H9 (cell line): ENCODE measurements at regions not wholly inside any gene's neighbourhood (a gene's known extent, or its start where the extent isn't known, plus 50 kb on each side); places are given as distances from the start of the nearest gene placed in this dataset.

Source experiments
- DNase-seq: peaks from one replicate; pipeline ENCODE4 v3.0.0-alpha.2; 2017
- H2AFZ ChIP-seq: one replicate; pipeline ENCODE4 v1.6.1; 2013; ENCODE audit warnings: mild to moderate bottlenecking, low read length, control low read depth, moderate library complexity
- H2AK5ac ChIP-seq: 2 replicates; pipeline ENCODE4 v1.6.1; 2013; ENCODE audit warnings: low read length, control low read depth, mixed read lengths; ENCODE audit not compliant: insufficient read length
- H2BK120ac ChIP-seq: one replicate; pipeline ENCODE4 v1.6.1; 2013; ENCODE audit warnings: low read depth, mild to moderate bottlenecking, low read length, control low read depth, inconsistent platforms; ENCODE audit not compliant: poor library complexity, severe bottlenecking
- H2BK12ac ChIP-seq: 2 replicates; pipeline ENCODE4 v1.6.1; 2013; ENCODE audit warnings: low read length, control low read depth, mixed read lengths, low read depth; ENCODE audit not compliant: insufficient read length
- H2BK15ac ChIP-seq: 2 replicates; pipeline ENCODE4 v1.6.1; 2013; ENCODE audit warnings: low read depth, low read length, control low read depth
- H2BK20ac ChIP-seq: one replicate; pipeline ENCODE4 v1.6.1; 2013; ENCODE audit warnings: low read depth, mild to moderate bottlenecking, low read length, control low read depth, inconsistent platforms; ENCODE audit not compliant: poor library complexity, severe bottlenecking
- H2BK5ac ChIP-seq: 2 replicates; pipeline ENCODE4 v1.6.1; 2013; ENCODE audit warnings: low read length, control low read depth, mixed read lengths; ENCODE audit not compliant: insufficient read length
- H3K14ac ChIP-seq: 2 replicates; pipeline ENCODE4 v1.6.1; 2013; ENCODE audit warnings: low read length, control low read depth; ENCODE audit not compliant: insufficient read depth
- H3K18ac ChIP-seq: 2 replicates; pipeline ENCODE4 v1.6.1; 2013; ENCODE audit warnings: low read depth, mild to moderate bottlenecking, mixed read lengths, low read length, control low read depth; ENCODE audit not compliant: insufficient read length
- H3K23ac ChIP-seq: 2 replicates; pipeline ENCODE4 v1.6.1; 2013; ENCODE audit warnings: low read length, control low read depth, mixed read lengths, low read depth; ENCODE audit not compliant: insufficient read length
- H3K23me2 ChIP-seq: 2 replicates; pipeline ENCODE4 v1.6.1; 2013; ENCODE audit warnings: low read depth, mild to moderate bottlenecking, mixed read lengths, low read length, control low read depth; ENCODE audit not compliant: insufficient read length, poor library complexity, severe bottlenecking
- H3K27ac ChIP-seq: 2 replicates; pipeline ENCODE4 v1.5.1; 2013; ENCODE audit warnings: low read length, control low read depth, mixed read lengths, low read depth; ENCODE audit not compliant: insufficient read length
- H3K27me3 ChIP-seq: 2 replicates; pipeline ENCODE4 v1.6.1; 2013; ENCODE audit warnings: low read length, control low read depth, inconsistent platforms; ENCODE audit not compliant: insufficient read depth
- H3K4ac ChIP-seq: 2 replicates; pipeline ENCODE4 v1.6.1; 2013; ENCODE audit warnings: low read depth, mild to moderate bottlenecking, control low read depth, inconsistent platforms, low read length, moderate library complexity
- H3K4me1 ChIP-seq: 2 replicates; pipeline ENCODE4 v1.6.1; 2013; ENCODE audit warnings: low read length, control low read depth, inconsistent platforms; ENCODE audit not compliant: insufficient read depth
- H3K4me2 ChIP-seq: 2 replicates; pipeline ENCODE4 v1.6.1; 2013; ENCODE audit warnings: low read length, control low read depth, mixed read lengths; ENCODE audit not compliant: insufficient read length, insufficient read depth
- H3K56ac ChIP-seq: 2 replicates; pipeline ENCODE4 v1.6.1; 2013; ENCODE audit warnings: low read depth, mild to moderate bottlenecking, mixed read lengths, low read length, control low read depth; ENCODE audit not compliant: insufficient read length
- H3K79me1 ChIP-seq: 2 replicates; pipeline ENCODE4 v1.6.1; 2013; ENCODE audit warnings: low read depth, mild to moderate bottlenecking, moderate library complexity, low read length, control low read depth, inconsistent platforms; ENCODE audit not compliant: insufficient read depth, poor library complexity, severe bottlenecking
- H3K79me2 ChIP-seq: 2 replicates; pipeline ENCODE4 v1.6.1; 2013; ENCODE audit warnings: low read length, control low read depth, inconsistent platforms; ENCODE audit not compliant: insufficient read depth
- H3K9ac ChIP-seq: 2 replicates; pipeline ENCODE4 v1.6.1; 2013; ENCODE audit warnings: low read length, control low read depth, mixed read lengths; ENCODE audit not compliant: insufficient read length; ENCODE audit errors: extremely low read depth
- H3K9me3 ChIP-seq: one replicate; pipeline ENCODE4 v1.6.1; 2013; ENCODE audit warnings: low read depth, low read length, inconsistent platforms; ENCODE audit not compliant: control insufficient read depth
- H3T11ph ChIP-seq: one replicate; pipeline ENCODE4 v1.6.1; 2013; ENCODE audit warnings: mild to moderate bottlenecking, low read length, control low read depth, inconsistent platforms
- H4K20me1 ChIP-seq: one replicate; pipeline ENCODE4 v1.6.1; 2013; ENCODE audit not compliant: control insufficient read depth, insufficient read length, insufficient read depth
- H4K5ac ChIP-seq: 2 replicates; pipeline ENCODE4 v1.6.1; 2013; ENCODE audit warnings: low read depth, mild to moderate bottlenecking, mixed read lengths, low read length, control low read depth; ENCODE audit not compliant: insufficient read length
- H4K8ac ChIP-seq: replicated peaks from 2 replicates; pipeline ENCODE4 v1.6.1; 2013; ENCODE audit warnings: low read length, control low read depth, mixed read lengths, low read depth; ENCODE audit not compliant: insufficient read length
- H4K91ac ChIP-seq: 2 replicates; pipeline ENCODE4 v1.6.1; 2013; ENCODE audit warnings: low read depth, mild to moderate bottlenecking, moderate library complexity, mixed read lengths, low read length, control low read depth; ENCODE audit not compliant: insufficient read length
- H3K27ac Mint-ChIP-seq, 3 experiments: 2 replicates in 2 of 3; 3 replicates in 1 of 3; pipeline ENCODE4 v1.8.0; 2020 to 2021; ENCODE audit warnings: mixed read lengths in 3 of 3, mild to moderate bottlenecking in 1 of 3, moderate library complexity in 1 of 3
- H3K27me3 Mint-ChIP-seq: 2 replicates; pipeline ENCODE4 v1.8.0; 2021; ENCODE audit warnings: low read depth, mild to moderate bottlenecking, moderate library complexity, mixed read lengths
- H3K36me3 Mint-ChIP-seq, 3 experiments: 2 replicates in 2 of 3; 3 replicates in 1 of 3; pipeline ENCODE4 v1.8.0; 2020 to 2021; ENCODE audit warnings: low read depth in 3 of 3, mixed read lengths in 3 of 3; ENCODE audit not compliant: insufficient read depth in 1 of 3
- H3K4me1 Mint-ChIP-seq, 2 experiments: 2 replicates each; pipeline ENCODE4 v1.8.0; 2020; ENCODE audit warnings: mixed read lengths in 2 of 2
- H3K4me3 Mint-ChIP-seq, 2 experiments: 2 replicates in 1 of 2; 3 replicates in 1 of 2; pipeline ENCODE4 v1.8.0; 2020 to 2021; ENCODE audit warnings: mild to moderate bottlenecking in 2 of 2, mixed read lengths in 2 of 2, moderate library complexity in 1 of 2
- H3K9me3 Mint-ChIP-seq, 2 experiments: 2 replicates in 1 of 2; 3 replicates in 1 of 2; pipeline ENCODE4 v1.8.0; 2020; ENCODE audit warnings: mild to moderate bottlenecking in 2 of 2, mixed read lengths in 2 of 2, moderate library complexity in 1 of 2
- CTCF ChIP-seq: fragments of 200-600 bp; sonication (generic); conservative IDR thresholded peaks from 3 replicates; pipeline ENCODE4 v1.8.0; 2021; ENCODE audit warnings: antibody characterized with exemption, mild to moderate bottlenecking
- WGBS: extraction: QIAGEN DNeasy Blood & Tissue Kit; methylation state at CpG from one replicate; pipeline ENCODE4 v1.1.7; 2013; ENCODE audit warnings: missing lambda C conversion rate, low lambda C conversion rate, mixed read lengths; ENCODE audit not compliant: insufficient read length; ENCODE audit errors: extremely low coverage; 5-methylcytosine and 5-hydroxymethylcytosine counted together

GRCh38 chr15:87368511-87368910 lies 888.0 kb downstream of the NTRK3 start:
- Mint-ChIP-seq H3K27ac (peak overlapping the region in 1 of 3 experiments; percentile 22; a peak in 1 of 7 replicates), H3K27me3 (no peaks in the 10 kb centered on the region; the same call in none of the 2 replicates), H3K9me3 (peaks cover 2 to 4% of the 10 kb centered on the region in 2 experiments; a peak in 2 of 5 replicates), H3K4me1 (peaks cover 11 to 13% of the 10 kb centered on the region in 2 experiments), H3K36me3 (peaks cover 0 to 2% (median 0%) of the 10 kb centered on the region in 3 experiments; a peak in 2 of 7 replicates), H3K4me3 (no peak overlapping the region)
- no peaks in the 10 kb centered on the region for H3K23me2 ChIP-seq
- no peak overlapping the region for H4K91ac ChIP-seq
- no peak overlapping the region for H4K5ac ChIP-seq
- H2BK15ac ChIP-seq: no peak overlapping the region
- no peaks in the 10 kb centered on the region for H3K79me1 ChIP-seq
- no peaks in the 10 kb centered on the region for H3K27me3 ChIP-seq
- H4K20me1 ChIP-seq: no peaks in the 10 kb centered on the region
- no peak overlapping the region for H3K18ac ChIP-seq
- H2BK20ac ChIP-seq: no peak overlapping the region
- H3K23ac ChIP-seq: no peak overlapping the region
- no peak overlapping the region for H2BK120ac ChIP-seq
- H3K9ac ChIP-seq: no peak overlapping the region
- no peak overlapping the region for H3K27ac ChIP-seq
- H2AFZ ChIP-seq: no peak overlapping the region
- H2AK5ac ChIP-seq: no peak overlapping the region
- TF ChIP-seq CTCF: no peak
- WGBS: no CpG with 5 or more reads among the region's 2 CpGs
- H3K56ac ChIP-seq: no peak overlapping the region
- H3K79me2 ChIP-seq: no peaks in the 10 kb centered on the region
- no peaks in the 10 kb centered on the region for H3K4me1 ChIP-seq
- no peak for DNase-seq
- no peak overlapping the region for H3K14ac ChIP-seq
- H3K4me2 ChIP-seq: no peak overlapping the region
- H3K9me3 ChIP-seq: no peaks in the 10 kb centered on the region
- H3T11ph ChIP-seq: no peak overlapping the region
- H3K4ac ChIP-seq: no peak overlapping the region
- H2BK12ac ChIP-seq: no peak overlapping the region
- H2BK5ac ChIP-seq: no peak overlapping the region
- no peak overlapping the region for H4K8ac ChIP-seq
